HG03095 (cell line): ENCODE measurements at regions not wholly inside any gene's neighbourhood (a gene's known extent, or its start where the extent isn't known, plus 50 kb on each side); places are given as distances from the start of the nearest gene placed in this dataset.
A peak's percentile ranks its signal among the peaks of the same experiment; 100 is the strongest.

Source experiments
- ATAC-seq: cut with Tn5 transposase; IDR thresholded peaks from one replicate; pipeline ENCODE4 v1.9.1; 2021; ENCODE audit warnings: moderate library complexity; ENCODE audit not compliant: unreplicated experiment

DNA sequence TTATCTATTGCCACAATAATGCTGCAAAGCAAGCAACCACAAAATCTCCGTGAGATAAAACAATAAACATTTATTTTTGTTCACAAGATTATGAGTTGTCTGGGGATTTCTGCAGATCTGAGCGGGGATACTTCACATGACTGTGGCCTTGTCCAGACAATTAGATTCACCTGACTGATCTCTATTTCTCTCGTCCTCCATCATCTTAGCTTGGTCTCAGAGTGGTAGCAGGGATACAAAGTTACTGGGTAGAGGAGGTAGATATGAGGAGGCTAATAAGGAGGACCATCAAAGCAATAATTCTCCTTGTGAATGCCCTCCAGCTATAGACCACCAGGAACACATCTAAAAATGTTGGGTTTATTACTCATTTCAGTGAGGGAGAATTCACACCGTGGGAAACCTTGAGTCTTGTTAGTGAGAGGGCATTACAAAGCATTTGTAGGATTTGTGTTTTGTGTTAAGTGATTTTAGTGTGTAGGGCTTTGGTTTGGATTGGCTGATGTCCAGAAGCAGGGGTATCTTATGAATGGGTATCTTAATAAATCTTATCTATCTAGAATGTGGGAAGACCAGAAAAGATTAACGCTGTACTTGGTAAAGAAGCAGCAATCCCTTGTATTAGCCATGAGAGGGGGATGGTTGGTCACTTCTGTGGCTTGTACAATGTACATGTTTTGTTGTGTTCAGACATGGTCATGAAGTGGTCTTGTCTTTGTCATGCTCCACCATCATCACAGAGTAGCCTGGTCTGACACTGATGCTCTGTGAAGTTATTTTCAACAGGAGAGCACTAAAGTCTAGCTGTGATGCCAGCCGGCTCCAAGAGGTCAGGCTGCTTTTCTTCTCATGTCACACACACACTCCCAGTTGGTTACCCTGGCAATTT is 287.6 kb upstream of the STT3B start:
- no peak for ATAC-seq

DNA sequence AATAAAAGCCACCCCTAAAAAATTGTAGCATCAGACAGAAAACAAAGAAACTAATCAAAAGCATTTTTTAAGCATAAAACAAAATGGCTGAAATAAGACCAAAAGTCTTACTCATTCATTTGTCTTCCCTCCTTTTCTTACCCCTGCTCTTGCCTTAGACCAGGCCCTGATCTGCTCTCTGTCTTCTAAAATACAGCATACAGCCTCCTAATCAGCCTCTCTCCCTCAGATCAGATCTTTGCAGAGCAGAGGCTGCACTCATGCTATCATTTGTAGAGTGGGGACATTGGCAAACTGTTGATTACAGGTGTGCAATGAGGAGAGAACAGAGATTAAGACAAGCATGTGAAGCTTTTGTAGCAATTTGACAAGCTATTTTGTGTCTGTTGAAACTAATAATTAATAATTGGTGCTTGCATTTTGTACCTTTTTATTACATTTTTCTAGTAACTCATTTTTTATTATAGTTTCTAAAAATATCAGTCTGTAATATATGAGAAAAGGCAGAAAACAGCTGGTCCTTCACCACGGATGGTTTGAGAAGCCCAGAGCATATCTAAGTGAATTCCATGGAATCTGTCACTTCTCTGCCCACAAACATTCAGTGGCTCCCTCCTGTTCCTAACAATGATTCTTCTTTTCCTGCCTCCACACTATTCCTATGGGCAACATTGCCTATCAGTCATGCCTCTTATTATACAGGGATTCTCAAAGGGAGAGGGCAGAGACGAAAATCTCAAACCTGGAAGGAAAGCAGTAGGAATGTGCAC is 286.2 kb upstream of the STT3B start:
- no peak for ATAC-seq

DNA sequence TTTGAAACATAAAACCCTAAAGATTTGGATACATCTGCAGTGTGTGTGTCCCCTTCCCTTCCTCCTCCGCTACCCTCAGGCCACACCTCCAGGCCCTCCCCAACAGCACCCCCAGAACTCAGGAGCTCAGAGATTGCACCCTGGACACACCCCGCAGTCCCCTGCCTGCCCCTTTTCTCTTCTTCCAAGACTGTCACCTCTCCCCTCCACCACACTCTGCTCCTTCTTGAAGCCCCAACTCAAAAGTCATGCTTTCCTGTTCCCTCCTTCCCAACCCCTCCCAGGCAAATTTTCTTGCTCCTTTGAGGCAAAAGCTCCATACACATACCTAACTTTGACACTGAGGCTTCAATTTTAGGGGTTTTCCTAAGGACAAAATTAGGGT is 285.7 kb upstream of the STT3B start:
- no peak for ATAC-seq

DNA sequence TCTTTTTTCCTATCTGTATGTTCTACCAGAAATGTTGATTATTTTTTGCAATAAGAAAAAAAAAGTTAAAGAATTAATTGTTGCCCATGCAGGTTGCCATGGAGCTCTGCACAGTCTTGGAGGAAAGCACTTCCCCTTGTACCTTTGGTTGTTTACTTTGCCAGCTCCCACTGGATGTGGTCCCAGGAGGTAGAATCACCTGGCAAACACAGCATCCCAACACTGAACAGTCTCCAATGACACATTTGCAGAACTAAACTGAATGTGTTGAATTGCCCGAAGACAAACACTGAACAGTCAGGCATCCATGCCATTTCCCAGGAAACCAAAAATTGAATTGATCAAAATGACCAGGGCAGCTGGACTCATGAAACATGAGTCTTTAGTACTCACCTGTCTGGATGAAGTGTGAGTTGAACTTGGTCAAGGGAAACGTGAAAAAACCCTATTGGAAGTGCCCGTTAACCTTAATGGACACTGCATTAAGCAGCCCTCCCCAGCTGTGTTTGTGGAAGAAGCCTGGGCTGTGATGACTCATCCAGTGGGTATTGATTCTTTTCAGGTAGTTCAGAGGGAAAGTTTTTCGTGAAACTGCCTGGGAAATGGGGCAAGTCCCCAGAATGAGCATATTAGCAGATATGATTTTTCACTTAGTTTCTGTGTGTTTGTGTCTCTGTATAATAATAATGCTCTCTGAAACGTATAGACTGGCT is 284.7 kb upstream of the STT3B start:
- peak; percentile 54 for ATAC-seq

DNA sequence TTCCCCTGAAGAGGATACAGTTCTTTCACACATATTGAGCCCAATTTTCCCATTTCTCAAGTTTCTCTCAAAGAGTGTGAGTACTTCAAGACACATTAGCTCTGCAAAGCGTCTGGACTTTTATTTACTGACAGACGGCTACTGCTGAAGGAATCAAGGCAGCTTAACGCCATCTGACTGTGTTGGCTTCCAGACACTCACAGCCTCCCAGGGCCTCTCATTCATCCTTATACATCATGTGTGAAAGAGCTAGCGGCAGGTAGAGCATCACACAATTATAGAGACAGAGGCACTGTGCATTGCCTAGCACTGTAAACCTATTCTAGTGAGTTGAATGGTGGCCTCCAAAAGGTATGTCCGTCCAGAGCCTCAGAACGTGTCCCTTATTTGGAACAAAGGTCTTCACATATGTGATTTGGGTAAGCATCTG is 284.1 kb upstream of the STT3B start:
- ATAC-seq, result no peak

DNA sequence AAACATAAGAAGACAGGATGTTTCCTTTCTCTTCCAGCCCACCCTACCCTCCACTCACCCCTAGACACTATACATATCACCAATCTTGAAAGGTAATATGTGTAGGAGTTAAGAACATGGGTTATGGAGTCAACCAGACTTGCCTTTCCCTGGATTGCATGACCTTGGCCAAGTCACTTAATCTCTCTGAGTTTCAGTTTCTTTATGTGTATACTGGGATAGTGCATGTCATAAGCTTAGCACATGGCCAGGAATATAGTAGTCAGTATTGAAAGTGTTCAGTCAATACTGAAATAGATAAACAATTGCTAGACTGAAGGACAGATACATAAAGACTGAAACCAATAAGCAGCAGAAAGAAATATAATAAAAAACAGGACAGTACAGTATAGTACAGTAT is 283.2 kb upstream of the STT3B start:
- ATAC-seq, result no peak

DNA sequence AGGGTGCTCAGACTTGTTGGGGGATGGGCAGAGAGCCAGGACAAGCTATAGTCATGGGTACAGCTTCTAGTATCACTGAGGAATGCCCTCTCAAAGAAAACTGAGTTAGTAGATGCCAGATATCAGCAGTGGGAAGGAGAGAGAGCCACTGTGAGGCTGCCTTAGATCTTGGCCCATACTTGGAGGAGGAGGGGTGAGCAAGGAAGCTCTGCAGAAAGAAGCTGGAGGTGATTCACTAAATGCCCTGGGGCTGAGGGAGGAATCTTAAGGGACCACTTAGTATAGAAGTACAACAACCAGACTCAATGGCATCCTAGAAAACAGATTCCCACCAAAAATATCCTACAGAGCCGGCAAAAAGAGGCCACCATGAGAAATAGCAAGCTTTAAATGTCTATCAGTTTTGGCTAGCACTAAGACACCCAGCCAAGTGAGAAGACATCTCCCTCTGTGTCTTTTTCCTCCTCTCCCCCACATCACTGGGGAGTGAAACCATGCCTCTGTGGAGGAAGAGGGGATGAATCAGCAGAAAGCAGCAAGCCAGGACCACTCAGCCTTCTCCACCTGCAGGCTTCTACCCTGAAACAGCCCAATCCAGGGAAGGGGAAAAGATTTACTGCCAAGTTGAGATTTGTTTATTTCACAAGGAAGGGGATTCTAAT is 282.5 kb upstream of the STT3B start:
- no peak for ATAC-seq

DNA sequence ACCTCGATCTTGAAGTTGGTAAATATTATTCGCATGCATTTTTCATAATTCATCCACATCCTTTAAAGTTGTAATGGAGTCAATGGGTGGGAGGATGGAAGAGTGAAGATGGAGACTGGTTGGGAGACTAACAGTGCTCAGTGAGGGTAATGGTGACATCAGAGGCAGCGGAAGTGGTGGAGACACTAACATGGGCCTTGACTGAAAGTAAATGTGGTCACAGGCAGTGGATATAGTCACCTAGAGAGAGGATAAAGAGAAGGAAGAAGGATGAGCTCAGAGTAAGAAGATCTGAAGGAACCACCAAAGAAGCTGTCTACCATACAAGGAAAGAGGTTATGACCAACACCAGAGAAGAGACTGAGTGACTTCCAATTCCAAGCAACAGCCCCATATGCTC is 281.6 kb upstream of the STT3B start:
- no peak for ATAC-seq

DNA sequence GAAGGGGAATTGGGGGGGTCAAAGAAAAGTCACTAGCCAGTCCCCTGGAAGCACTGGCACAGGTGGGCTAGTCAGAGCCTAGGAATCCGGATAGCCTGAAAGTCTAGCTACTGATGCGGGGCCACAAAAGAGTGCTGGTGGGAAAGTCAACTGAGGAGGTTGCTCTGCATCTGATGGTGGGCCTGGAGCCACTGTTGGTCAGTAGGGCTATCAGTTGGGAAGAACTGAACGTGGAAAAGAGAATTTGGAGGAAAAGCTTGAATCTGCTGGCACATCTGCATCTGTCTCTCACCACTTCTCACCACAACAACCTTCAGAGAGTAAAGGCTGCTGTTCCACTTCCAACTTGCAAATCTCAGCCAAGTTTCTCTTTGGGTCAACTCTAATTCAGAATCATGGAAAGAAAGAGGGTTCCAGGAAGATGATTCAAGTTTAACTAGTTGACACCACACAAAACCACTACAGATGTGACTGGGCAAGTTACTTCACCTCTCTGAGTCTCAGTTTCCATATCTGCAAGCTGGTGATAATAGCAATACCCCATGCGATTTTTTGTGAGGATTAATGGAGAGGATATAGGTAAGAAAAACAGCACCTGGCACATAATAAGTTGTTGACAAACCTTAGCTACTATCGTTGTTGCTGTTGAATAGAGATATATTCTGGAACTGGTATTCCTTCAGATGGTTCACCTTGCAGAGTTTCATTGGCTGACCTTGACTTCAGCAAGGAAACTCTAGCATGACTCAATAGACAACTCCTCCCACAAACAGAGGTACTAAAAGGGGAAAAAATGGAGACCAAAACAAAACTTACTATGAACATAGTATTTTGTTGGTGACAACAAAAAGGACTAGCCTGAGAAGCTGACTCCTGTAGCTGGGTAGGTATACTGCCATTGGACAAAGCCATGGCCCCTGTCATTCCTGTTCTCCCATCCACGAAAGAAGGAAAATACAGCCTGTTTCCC is 280.2 kb upstream of the STT3B start:
- ATAC-seq, result no peak

DNA sequence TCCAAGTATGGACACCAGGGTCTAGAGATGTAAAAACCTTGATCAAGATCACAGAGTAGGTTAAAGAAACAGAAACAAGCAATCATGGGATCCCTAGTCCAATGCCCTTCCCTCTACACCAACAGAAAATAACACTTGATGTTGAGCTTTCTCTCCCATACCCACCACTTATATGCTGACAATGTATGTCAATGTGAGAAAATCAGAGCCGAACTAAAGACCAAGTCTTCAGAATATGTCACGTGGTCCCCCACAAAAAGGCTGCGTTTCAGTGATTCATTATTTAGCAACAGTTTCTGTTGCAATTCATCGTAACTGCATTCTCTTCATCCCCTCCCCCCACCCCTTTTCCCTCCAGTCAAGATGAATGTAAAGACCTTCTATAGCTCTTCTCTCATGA is 278.9 kb upstream of the STT3B start:
- no peak for ATAC-seq

DNA sequence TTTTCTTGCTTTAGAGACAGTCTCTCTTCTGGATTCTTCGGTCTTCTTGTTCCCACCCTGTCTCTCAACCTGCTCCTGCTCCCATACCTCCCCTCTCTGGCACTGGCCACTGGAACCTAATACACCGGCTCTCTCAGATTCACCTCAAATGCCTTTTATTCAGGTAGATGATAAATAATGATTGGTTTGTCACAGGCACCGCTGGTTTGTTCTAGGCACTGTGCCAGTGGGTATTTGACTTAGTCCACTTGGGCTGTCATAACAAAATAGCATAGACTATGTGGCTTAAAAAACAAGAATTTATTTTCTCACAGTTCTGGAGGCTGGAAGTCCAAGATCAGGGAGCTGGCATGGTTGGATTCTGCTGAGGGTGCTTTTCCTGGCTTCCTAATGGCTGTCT is 278.2 kb upstream of the STT3B start:
- ATAC-seq, result no peak

DNA sequence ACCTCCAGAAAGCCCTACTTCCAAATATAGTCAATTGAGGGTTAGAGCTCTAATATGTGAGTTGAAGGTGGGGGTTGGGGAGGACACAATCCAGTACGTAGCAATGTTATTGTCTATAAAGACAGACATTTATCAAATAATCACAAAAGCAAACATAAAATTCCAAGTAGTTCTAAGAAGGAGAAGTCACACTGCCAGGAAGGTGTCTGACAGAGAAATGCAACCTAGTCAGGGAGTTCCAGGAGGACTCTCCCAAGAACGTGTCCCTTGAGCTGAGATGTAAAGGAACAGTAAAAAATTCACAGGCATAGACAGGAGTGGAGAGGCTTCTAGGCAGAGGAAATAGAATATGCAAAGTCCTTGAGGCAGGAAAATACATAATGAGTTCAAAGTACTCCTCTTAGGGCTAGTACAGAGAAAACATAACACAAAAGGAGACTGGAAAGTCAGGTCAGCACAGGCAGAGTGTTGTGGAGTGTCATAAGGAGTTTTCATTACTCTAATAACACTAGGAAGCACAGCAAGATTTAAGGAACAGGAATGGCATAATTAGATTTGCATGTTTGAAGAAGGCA is 277.6 kb upstream of the STT3B start:
- ATAC-seq, result no peak

DNA sequence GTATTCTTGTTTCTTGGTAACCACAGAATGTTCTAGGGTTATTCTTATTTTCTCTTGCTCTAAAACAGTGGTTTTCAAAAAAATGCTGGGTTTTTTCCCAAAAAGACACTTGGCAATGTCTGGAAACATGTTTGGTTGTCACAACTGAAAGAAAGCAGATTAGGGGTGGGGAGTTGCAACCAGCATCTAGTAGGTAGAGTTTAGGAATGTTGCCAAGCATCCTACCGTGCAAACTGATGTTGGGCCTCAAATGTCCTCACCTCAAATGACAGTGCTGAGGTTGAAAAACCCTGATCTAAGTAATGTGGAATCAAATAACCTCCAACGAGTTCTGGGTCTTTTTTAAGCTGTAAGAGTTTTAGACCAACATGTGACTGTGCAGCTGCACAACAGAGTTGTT is 270.5 kb upstream of the STT3B start:
- no peak for ATAC-seq

DNA sequence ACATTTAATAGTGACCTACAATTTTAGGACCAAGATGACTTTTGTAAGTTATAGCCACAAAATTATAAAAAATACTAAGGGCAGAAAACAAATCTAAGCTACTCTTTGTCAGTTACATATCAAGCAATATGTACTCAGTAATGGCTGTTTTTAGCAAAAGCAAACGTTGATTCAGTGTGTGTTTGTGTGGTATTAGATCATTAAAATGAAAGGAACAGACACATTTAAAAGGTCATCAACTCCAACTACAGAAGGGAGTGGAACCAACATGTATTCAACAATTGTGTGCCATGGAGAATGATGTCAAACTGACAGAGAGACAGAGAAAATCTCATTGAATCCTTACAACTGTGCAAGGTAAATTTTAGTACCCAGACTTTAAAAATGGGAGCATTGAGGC is 268.8 kb upstream of the STT3B start:
- ATAC-seq, result no peak

DNA sequence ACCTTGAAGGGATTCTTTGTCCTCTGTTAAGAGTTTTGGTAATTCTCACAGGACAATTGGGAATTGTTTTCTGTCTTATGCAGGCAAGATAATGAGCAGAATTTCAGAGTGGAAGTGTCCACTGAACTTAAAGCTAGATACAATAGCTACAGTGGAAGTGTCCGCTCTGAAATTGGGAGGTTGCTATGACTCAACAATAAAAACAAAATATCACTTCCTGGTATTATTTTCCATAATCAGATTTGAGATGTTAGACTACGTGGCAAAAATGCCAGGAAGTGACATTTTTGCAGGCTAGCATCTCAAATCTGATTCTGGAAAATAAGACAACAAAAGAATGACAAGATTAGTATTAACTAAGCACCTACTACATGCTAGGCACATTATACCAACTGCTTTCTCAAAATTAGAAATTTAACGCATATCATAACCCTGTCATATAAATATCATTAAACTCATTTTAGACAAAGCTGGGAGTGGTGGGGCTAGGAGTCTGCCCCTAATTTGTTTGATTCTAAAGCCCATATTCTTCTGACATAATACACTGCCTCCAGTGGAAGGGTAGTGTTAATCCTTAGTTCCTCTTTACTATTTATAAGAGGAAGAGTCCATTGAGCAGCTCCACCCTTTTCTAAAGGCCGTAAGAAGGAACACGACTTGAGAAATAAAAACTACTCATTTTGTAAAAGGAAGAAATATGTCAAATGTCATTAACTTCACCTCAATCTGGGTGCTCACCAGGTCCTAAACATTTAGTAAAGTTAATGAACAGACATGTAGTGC is 266.9 kb upstream of the STT3B start:
- no peak for ATAC-seq

DNA sequence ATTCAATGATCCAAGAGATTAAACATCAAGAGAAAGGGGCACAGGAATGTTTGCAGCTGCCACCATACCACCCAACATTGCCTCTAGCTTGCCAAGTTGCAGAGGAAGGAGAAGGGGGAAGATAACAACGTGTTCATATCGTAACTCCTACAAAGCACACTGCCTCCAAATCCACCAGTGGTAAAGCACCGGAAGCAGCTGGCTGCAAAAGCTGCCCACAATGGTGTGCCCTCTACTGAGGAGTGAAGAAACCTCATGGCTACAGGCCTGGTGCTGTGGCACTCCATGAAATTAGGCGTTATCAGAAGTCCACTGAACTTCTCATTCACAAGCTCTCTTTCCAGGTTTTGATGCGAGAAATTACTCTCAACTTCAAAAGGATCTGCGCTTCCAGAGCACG is 263.9 kb upstream of the STT3B start:
- no peak for ATAC-seq

DNA sequence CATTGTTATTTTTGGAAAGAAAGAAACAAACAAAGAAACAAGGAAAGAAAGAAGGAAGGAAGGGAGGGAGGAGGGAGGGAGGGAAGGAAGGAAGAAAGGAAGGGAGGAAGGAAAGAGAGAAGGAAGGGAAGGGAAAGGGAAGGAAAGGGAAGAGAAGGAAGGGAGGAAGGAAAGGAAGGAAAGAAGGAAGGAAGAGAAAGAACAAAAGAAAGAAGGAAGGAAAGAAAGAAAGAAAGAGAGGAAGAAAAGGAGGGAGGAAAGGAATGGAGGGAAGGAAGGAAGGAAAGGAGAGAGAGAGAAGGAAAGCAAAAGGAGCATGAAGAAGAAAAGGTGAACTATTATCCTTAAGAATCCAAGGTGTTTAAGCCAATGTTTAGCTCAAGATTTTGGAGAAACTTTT is 262.7 kb upstream of the STT3B start:
- ATAC-seq, result no peak

DNA sequence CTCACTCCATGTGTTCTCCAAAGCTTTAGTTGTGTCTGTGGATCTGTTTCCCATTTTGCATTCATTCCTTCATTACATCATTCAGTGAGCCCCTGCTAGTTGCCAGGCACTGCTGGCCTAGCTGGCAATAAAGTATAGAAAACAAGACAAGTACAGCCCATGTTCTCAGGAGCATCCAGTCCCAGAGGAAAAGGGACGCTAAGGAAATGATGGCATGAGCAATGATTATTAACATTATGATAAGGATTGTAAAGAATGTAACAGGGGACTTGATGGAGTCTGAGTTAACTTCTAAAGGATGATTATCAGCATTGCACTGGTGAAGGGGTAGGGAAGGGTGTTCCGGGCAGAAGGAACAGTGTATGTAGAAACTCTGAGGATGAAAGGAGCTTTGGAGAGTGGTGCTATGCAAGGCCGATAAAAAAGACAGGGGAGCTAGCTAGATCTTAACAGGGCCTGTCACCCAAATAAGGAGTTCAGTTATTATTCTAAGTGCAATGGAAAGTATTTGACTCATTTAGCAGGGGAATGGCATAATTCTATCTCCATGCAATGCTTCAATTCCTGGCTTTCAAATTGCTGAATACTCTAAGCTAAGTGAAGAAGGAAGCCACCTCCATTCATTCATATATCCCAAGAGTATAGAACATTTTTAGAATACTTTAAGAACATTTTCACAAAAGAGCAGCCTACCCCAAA is 258.2 kb upstream of the STT3B start:
- no peak for ATAC-seq
